GM12872 (cell line): ENCODE measurements at regions not wholly inside any gene's neighbourhood (a gene's known extent, or its start where the extent isn't known, plus 50 kb on each side); places are given as distances from the start of the nearest gene placed in this dataset.

Source experiments
- TF ChIP-seq, protein P1 (sequence below): IDR thresholded peaks from 3 replicates; pipeline ENCODE4 v1.5.1; 2011; ENCODE audit warnings: low read depth, mild to moderate bottlenecking, low read length, moderate library complexity; ENCODE audit not compliant: insufficient read depth

DNA sequence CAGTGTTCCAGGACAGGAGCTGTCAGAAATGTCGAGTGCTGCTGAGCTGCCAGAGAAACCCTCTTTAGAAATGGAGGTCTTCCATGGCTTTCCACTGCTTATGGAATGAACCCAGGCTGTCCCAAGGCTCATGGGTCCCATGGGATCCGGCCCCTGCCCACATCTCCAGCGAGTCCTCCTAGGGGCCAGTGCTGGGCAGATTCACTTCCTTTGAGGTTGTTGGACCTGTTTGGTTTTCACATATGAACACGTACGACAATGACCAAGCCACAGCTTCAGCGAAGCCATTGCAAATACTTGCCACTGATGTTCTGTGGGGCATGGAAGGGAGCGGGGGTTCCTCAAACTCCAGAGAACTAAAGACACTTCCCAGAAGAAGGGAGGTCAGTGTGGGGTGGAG, 483.3 kb downstream of the TBC1D22A start:
- TF ChIP-seq, protein P1, sequence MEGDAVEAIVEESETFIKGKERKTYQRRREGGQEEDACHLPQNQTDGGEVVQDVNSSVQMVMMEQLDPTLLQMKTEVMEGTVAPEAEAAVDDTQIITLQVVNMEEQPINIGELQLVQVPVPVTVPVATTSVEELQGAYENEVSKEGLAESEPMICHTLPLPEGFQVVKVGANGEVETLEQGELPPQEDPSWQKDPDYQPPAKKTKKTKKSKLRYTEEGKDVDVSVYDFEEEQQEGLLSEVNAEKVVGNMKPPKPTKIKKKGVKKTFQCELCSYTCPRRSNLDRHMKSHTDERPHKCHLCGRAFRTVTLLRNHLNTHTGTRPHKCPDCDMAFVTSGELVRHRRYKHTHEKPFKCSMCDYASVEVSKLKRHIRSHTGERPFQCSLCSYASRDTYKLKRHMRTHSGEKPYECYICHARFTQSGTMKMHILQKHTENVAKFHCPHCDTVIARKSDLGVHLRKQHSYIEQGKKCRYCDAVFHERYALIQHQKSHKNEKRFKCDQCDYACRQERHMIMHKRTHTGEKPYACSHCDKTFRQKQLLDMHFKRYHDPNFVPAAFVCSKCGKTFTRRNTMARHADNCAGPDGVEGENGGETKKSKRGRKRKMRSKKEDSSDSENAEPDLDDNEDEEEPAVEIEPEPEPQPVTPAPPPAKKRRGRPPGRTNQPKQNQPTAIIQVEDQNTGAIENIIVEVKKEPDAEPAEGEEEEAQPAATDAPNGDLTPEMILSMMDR = no peak

DNA sequence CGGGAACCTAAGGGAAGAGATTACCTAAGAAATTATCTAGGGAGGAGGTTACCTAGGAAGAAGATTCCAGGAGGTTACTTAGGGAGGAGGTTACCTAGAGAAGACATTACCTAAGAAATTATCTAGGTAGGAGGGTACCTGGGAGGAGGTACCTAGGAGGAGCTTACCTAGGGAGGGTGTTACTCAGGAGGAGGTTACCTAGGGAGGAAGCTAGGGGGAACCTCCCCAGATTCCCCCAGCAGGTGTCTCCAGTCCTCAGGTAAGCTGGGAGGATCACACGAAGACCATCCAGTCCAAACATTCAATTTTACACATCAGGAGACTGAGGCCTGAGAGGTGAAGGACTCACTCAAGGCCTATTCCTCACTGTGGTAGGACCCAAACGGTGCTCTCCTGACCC, 482.8 kb downstream of the TBC1D22A start:
- TF ChIP-seq, protein P1 = no peak

DNA sequence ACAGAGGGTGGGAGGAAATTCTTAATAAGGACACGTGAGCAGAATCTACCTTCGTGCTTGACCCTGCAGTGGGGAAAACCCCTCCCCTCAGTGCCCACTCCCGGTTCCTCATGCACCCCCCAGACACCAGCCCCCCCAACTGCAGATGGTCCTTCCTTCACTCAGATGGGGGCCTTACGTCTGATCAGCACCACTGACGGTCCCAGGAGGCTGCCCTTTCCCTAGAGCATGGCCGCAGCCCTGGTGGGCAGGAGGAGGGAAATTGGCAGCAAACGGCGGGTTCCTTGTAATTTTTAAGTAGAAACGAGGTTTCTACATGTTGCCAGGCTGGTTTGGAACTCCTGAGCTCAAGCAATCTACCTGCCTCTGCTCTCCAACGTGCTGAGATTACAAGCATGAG, 477.7 kb downstream of the TBC1D22A start:
- TF ChIP-seq, protein P1 = no peak

DNA sequence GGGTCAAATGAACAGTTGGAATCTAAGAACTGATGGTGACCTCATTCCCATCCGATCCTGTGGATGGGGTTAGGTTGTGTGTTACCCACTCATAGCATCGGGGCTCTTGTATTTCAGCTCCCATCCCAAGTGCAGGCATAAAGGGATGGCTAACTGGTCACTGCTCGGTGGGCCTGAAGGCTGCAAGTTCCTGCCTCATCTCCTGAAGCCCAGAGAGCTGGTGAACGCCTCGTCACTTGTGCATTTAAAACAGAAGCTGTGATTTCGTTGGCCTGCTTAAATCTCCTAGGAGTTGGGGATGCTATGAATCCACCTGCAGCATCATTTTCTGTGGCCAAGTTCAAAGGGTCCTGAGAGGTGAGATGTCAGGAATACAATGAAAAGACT, 477.0 kb downstream of the TBC1D22A start:
- TF ChIP-seq, protein P1 = no peak

DNA sequence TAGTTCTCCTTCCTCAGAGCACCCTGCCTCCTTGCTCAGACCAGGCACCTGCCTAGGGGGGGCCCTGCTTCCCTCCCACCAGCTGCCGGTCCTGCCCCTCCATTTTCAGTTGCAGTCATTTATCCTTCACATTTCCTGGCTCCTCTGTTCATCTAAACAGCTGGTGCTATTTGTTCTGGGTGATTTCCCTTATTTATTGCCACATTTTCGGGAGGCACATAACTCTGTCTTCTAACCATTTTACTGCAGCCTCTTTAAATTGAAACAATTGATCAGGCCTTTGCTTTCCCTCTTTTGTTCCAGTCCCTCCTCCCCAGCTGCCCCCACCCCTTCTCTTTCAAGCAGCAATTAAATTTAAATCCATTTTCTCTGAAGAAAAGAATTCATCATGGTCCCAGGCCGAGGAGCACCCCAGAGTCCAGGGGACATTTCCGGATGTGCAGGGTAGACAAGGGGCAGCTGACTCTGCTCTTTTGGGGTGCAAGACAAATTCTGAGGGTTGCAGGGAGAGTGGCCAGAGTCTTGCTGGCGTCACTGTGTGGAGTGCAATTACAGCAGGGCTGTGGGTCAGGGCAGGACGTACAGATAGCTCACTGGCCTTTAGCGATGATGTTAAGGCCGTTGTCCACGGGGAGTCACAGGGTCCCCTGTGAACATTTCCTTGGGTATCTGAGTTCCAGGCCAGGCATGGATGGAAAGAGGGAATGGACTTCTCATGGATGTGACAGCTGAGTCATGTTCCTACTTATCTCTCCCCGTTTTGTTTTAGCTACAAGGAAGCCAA, 476.4 kb downstream of the TBC1D22A start:
- TF ChIP-seq, protein P1 = no peak

DNA sequence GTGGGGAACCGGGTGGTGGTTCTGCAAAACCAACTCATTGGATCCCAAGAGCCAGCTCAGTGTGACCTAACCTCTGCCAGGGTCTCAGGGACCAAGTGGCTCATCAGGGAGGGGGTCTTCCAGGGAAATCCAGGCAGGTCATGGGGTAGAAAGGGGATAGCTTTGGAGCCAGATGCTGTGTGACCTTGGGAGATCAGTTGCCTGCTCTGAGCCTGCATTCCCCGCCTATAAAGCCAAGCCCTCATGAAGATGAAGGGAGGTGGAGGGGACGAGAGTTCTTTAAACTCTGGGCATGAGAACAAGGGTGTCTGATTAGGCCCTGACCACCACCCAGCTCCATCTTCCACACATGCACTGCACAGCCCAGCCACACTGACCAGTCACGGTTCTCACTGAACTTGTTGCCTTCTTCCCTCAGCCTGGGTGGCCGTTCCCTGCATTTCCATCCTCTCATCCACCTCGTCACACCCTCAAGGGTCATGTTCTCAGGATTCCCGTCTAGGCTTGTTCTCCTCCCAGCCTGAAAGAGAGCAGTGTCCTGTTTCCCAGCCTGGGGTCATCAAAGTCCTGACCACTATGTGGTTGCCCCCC, 475.5 kb downstream of the TBC1D22A start:
- TF ChIP-seq, protein P1 = no peak

DNA sequence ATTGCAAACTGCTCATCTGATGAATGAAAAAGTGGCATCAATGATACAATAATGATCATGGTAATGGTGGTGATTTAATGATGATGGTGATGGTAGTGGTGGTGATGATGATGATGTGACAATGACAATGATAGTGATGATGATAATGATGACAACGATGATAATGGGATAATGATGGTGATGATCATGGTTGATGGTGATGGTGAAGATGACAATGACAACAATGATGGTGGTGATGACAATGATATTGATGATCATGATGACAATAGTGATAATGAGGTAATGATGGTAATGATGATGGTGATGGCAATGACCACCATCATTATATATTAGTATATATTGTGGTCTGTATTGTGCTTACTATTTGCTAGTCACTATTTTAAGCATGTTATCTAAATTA, 474.3 kb downstream of the TBC1D22A start:
- TF ChIP-seq, protein P1 = no peak
